ENCODE measurements at regions not wholly inside any gene's neighbourhood (a gene's known extent, or its start where the extent isn't known, plus 50 kb on each side); places are given as distances from the start of the nearest gene placed in this dataset.
"Not testable (repeated sequence)": the region's sequence is repeated elsewhere in the genome, so short reads cannot be mapped to it uniquely, and the experiment has no call there.

GRCh38 chr14:43143106-43143505 lies 1364.0 kb downstream of the FSCB start:
- no peak for DNase-seq

- DNase-seq, result no peak
These were observed 1365.4 kb downstream of the FSCB start for GRCh38 chr14:43141636-43142191.

- no peak for DNase-seq
These were observed 1366.6 kb downstream of the FSCB start for GRCh38 chr14:43140453-43140852.

- no peak for DNase-seq
These were observed 1371.1 kb downstream of the FSCB start for GRCh38 chr14:43135877-43136411.

- DNase-seq, result no peak
These were observed 1374.6 kb downstream of the FSCB start for GRCh38 chr14:43132441-43132840.

- DNase-seq, result not testable (repeated sequence)
These were observed 1378.7 kb downstream of the FSCB start for GRCh38 chr14:43128429-43128828.

GRCh38 chr14:43127874-43128273 lies 1379.2 kb downstream of the FSCB start:
- DNase-seq, result not testable (repeated sequence)

- DNase-seq, result no peak
These were observed 1383.5 kb downstream of the FSCB start for GRCh38 chr14:43123544-43123943.

GRCh38 chr14:43119672-43120071 lies 1387.4 kb downstream of the FSCB start:
- no peak for DNase-seq

GRCh38 chr14:43116341-43116740 lies 1390.7 kb downstream of the FSCB start:
- no peak for DNase-seq

GRCh38 chr14:43105305-43105704 lies 1401.8 kb downstream of the FSCB start:
- no peak for DNase-seq

GRCh38 chr14:43090380-43090779 lies 1416.7 kb downstream of the FSCB start:
- DNase-seq, result no peak

GRCh38 chr14:43087666-43088065 lies 1419.4 kb downstream of the FSCB start:
- no peak for DNase-seq

GRCh38 chr14:43085819-43086218 lies 1421.3 kb downstream of the FSCB start:
- DNase-seq, result no peak

GRCh38 chr14:43067372-43067771 lies 1439.7 kb downstream of the FSCB start:
- DNase-seq, result not testable (repeated sequence)

- DNase-seq, result no peak
These were observed 1449.4 kb downstream of the LRFN5 start for GRCh38 chr14:43056106-43056505.

GRCh38 chr14:43052897-43053296 lies 1446.2 kb downstream of the LRFN5 start:
- no peak for DNase-seq

GRCh38 chr14:43043850-43044249 lies 1437.2 kb downstream of the LRFN5 start:
- DNase-seq, result no peak

GRCh38 chr14:43042408-43042807 lies 1435.7 kb downstream of the LRFN5 start:
- DNase-seq, result no peak

GRCh38 chr14:43041976-43042375 lies 1435.3 kb downstream of the LRFN5 start:
- DNase-seq, result no peak

- no peak for DNase-seq
These were observed 1434.5 kb downstream of the LRFN5 start for GRCh38 chr14:43041207-43041606.

- DNase-seq, result no peak
These were observed 1433.2 kb downstream of the LRFN5 start for GRCh38 chr14:43039881-43040280.

- DNase-seq, result no peak
These were observed 1424.9 kb downstream of the LRFN5 start for GRCh38 chr14:43031598-43031997.

- no peak for DNase-seq
These were observed 1415.6 kb downstream of the LRFN5 start for GRCh38 chr14:43022094-43022800.

GRCh38 chr14:43019826-43020225 lies 1413.2 kb downstream of the LRFN5 start:
- no peak for DNase-seq

Measured in activated naive CD4-positive, alpha-beta T cell treated with anti-CD3 and anti-CD28 coated beads, Interleukin-2, amount 50 U/mL, for 16 hours (primary cell).